ENCODE measurements at regions not wholly inside any gene's neighbourhood (a gene's known extent, or its start where the extent isn't known, plus 50 kb on each side); places are given as distances from the start of the nearest gene placed in this dataset.

DNA sequence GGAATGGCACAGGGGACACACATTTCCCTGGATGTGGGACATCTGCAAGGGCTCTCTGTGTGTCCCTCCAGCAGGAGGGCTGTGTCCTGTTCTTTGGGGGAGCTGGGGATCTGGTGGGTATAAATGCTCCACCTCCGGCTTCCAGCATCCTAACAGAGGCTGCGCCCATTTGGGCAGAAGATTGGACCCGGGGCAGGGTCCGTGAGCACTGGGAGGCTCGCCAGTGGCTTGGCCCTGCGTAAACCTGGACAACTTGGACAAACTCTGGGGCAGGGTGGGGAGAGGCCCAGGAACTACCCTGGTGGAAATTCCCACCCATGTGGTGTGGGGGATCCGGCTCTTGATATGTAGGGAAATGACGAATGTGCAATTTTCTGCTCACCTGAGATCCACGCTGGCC lies 80.9 kb downstream of the GADD45G start:
- TF ChIP-seq CTCF (IDR thresholded peaks at IDR 0.05): no peak
- no peak for TF ChIP-seq POLR2A (IDR thresholded peaks at IDR 0.05)

All from testis (tissue), 2 donors.